D721Med (cell line): ENCODE measurements at regions not wholly inside any gene's neighbourhood (a gene's known extent, or its start where the extent isn't known, plus 50 kb on each side); places are given as distances from the start of the nearest gene placed in this dataset.

Experiments used
- DNase-seq: peaks from one replicate; pipeline ENCODE4 v3.0.0; 2011; ENCODE audit warnings: low spot score; ENCODE audit not compliant: insufficient read length
- FAIRE-seq: peaks from 2 replicates; lab custom pipeline; 2011; peaks lifted over from hg19 to GRCh38; lab: Jason Lieb, UNC
- TF ChIP-seq, protein P1 (sequence below): IDR thresholded peaks from 2 replicates; pipeline ENCODE4 v1.5.1; 2012; ENCODE audit warnings: mild to moderate bottlenecking, control low read depth; ENCODE audit not compliant: insufficient read depth; ENCODE audit errors: missing control alignments

DNA sequence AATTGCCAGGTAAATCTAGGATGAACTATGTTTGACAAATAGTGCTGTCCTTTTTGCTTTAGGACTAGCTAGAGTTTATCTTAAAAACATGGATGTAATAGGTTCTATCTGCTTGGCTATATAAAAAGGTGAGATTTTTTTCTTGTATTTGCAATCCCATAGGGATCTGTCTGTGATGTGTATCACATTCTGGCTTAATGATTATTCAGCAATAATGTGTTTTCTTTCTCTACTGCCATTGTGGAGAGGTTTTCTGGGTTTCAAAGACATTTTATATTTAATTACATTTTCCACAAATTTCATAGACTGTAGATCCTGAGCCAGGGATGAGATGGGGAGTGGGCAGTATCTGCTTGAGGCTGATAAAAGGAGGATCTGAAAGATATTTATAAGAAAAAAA, 277.8 kb upstream of the SLITRK5 start:
- TF ChIP-seq, protein P1, sequence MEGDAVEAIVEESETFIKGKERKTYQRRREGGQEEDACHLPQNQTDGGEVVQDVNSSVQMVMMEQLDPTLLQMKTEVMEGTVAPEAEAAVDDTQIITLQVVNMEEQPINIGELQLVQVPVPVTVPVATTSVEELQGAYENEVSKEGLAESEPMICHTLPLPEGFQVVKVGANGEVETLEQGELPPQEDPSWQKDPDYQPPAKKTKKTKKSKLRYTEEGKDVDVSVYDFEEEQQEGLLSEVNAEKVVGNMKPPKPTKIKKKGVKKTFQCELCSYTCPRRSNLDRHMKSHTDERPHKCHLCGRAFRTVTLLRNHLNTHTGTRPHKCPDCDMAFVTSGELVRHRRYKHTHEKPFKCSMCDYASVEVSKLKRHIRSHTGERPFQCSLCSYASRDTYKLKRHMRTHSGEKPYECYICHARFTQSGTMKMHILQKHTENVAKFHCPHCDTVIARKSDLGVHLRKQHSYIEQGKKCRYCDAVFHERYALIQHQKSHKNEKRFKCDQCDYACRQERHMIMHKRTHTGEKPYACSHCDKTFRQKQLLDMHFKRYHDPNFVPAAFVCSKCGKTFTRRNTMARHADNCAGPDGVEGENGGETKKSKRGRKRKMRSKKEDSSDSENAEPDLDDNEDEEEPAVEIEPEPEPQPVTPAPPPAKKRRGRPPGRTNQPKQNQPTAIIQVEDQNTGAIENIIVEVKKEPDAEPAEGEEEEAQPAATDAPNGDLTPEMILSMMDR, result no peak
- DNase-seq (no peak), FAIRE-seq (no peak)

DNA sequence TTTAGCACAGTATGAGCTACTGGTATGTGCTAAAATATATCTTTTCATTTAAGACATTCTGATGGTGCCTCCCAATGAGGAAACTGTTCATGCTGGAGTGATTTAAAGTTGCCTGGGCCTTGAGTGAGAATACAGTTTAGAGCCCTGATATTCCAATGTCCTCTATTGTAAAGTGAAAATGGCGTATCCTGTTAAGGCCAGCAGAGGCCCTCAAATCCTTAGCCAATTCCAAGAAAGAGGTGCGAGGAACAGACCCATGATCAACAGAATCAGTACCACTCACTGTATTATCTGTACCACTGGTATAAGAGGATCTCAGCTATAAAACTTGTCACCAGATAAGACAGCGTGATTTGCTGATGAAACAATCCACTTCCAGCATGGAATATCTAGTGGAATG, 273.1 kb upstream of the SLITRK5 start:
- no peak for FAIRE-seq

DNA sequence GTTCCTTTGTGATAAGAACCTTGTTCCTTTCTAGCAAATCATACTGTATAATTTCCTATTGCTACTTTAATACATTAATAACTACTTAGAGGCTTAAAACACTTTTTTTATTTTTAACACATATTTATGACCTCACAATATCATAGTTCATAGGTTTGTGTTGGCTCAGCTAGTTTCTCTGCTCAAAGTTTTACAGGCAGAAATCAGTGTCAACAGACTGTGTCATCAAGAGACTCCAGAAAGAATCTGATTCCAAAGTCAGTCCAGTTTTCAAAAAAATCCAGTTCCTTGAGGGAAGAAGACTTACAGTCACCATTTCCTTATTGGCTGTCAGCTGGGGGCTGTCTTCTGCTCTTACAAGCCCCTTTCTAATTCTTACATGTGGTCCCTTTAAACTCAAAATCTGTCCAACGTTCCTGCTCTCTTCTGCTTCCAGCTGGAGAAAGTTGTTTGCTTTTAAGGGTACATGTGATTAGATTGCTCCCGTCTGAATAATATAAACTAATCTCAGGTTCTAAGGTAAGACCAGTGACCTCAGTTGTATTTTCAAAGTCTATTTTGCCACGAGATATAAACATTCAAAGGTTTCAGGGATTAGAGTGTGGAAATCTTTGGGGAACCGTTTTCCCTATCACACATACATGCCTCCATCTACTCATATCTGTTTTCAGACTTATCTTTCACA, 267.3 kb upstream of the SLITRK5 start:
- TF ChIP-seq, protein P1, result no peak
- no peak for DNase-seq
- FAIRE-seq, result no peak

More for the DNA sequence above, 273.1 kb upstream of the SLITRK5 start:
- no peak for DNase-seq
- TF ChIP-seq, protein P1, result no peak

DNA sequence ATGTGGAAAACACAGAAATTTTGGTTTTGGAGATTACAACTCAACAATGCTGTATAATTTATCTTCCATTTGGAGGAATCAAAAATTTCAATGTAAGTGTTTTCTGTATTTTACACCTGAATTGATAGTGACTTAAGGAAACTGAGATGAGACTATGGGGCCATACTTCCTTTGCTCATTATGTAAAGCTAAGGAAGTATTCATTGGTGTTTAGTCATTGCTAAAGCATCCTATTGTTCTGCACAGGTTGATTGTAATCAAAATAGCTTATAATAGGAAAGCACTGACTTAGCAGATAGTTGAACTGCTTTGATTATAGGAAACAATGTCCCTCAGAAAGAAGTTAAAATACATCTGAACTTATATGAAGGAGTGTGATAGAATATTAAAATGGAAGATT, 244.4 kb upstream of the SLITRK5 start:
- FAIRE-seq, result no peak
- TF ChIP-seq, protein P1, result no peak

DNA sequence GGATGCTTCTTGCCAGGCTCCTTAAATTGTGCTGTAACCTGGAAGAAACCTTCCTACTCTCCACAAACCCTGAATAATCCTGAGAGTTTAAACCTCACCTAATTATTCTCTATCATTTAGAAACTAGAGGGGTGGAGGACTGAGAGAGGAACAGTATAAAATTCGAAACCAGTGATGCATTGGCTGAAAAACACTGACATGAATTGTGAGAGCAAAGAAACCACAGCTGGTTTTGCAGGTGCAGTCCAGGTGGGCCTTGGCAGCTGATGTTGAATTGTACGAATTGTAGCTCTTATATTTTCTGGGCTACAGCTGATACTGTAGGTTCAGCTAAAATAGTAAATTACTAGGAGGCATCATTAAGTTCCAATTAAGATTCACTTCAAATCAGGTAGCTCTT, 227.0 kb upstream of the SLITRK5 start:
- DNase-seq (no peak), FAIRE-seq (no peak)
- TF ChIP-seq, protein P1, result no peak

More for the DNA sequence above, 244.4 kb upstream of the SLITRK5 start:
- no peak for DNase-seq

DNA sequence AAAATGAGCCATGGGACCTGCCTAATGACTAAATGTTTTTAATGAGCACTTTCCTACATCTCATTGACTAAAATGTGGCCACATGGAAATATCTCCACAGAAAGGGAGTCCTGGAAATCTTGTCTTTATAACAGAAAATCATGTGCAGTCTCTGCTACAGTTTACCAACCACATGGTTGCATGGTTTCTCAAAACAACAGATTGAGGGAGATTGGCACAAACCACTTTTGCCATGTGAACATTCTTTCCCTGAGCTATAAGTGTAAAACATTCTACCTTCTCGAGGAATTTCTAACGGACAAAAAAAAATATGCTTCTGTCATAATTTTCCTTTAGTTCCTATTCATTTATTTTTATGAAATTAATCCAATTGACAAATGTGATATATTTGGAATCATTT, 218.9 kb upstream of the SLITRK5 start:
- no peak for DNase-seq
- TF ChIP-seq, protein P1, result no peak
- FAIRE-seq, result no peak

DNA sequence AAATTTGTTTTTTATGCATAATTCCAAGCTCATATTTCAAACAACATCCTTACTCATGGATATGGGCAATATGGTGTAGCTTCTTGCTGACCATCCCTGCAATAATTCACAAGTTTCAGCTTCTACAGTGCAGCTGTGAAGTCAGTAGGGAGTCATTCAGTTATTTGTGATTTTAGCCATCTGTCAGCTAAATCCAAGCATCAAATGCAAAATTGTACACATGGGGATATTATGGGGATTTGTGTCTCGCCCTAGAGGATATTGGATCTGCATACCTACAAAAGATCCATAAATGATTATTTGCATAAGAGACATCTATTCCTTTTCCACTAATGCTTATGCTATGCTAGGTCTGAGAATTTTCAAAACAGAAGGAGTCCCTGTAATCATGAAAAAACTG, 217.9 kb upstream of the SLITRK5 start:
- DNase-seq, result no peak
- TF ChIP-seq, protein P1, result no peak
- no peak for FAIRE-seq
